ENCODE measurements at regions not wholly inside any gene's neighbourhood (a gene's known extent, or its start where the extent isn't known, plus 50 kb on each side); places are given as distances from the start of the nearest gene placed in this dataset.

DNA sequence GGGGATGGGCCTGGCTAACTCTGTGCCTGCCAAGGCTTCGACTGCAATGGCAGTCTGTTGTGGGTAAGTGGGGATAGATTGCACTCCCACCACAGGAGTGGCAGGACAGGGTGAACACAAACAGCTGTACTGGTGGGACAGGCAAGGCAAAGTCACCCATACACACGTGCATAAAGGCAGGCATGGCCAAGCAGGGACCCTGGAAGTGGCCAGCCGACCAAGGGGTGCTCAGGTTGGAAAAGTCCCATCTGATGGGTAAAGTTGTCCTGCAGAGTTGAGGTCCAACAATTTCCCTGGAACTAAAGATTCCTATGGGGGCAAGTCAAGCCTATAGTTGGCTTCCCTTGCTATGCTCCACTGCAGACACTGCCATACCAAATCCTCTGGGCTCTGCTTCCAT, 1961.9 kb upstream of the ADGRL3 start:
- TF ChIP-seq, protein P1, sequence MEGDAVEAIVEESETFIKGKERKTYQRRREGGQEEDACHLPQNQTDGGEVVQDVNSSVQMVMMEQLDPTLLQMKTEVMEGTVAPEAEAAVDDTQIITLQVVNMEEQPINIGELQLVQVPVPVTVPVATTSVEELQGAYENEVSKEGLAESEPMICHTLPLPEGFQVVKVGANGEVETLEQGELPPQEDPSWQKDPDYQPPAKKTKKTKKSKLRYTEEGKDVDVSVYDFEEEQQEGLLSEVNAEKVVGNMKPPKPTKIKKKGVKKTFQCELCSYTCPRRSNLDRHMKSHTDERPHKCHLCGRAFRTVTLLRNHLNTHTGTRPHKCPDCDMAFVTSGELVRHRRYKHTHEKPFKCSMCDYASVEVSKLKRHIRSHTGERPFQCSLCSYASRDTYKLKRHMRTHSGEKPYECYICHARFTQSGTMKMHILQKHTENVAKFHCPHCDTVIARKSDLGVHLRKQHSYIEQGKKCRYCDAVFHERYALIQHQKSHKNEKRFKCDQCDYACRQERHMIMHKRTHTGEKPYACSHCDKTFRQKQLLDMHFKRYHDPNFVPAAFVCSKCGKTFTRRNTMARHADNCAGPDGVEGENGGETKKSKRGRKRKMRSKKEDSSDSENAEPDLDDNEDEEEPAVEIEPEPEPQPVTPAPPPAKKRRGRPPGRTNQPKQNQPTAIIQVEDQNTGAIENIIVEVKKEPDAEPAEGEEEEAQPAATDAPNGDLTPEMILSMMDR (conservative IDR thresholded peaks at IDR 0.05; ENCODE audit: low read depth, low read length) = no peak
- no peak for TF ChIP-seq EZH2 (IDR thresholded peaks at IDR 0.05; ENCODE audit: borderline replicate concordance, low read depth, low read length, poor library complexity, severe bottlenecking)
